ENCODE measurements at regions not wholly inside any gene's neighbourhood (a gene's known extent, or its start where the extent isn't known, plus 50 kb on each side); places are given as distances from the start of the nearest gene placed in this dataset.

DNA sequence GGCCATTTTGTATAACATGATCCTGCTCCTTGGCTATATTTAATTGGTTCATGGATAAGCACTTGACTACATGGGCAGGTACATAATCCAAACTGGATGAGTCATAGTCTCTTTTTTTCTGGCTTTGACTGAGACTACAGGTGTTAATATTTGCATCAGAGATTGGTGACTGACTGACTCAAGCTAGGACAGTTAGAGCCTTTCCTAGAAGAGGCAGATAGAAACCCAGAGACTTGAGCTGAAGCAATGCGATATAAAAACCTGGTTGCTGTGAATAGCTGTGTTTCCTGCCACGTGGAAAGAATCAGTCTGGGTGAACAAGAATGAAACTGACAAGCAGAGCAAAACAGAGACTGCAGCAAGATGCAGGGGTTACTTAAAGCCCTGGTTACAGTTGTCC is 81.0 kb downstream of the SAMD9 start:
- H3K9me3 ChIP-seq = peaks cover 0 to 8% (median 5%) of the 10 kb centered on the region in 4 donors
- H3K4me3 ChIP-seq = no peak overlapping the region
- TF ChIP-seq CTCF (IDR thresholded peaks at IDR 0.05) = no peak
- no peak for TF ChIP-seq EP300 (IDR thresholded peaks at IDR 0.05)
- intact Hi-C loops (cut with DNase I; ENCODE audit: low total_unique reads) = no loop called here
- H3K27ac ChIP-seq = no peak overlapping the region
- H3K4me1 ChIP-seq = peaks cover 0 to 7% (median 3%) of the 10 kb centered on the region in 4 donors
- DNase-seq = no peak
- H3K36me3 ChIP-seq = no peaks in the 10 kb centered on the region
- 35 to 56% (median 41%) methylated on average over 2 of the region's 2 CpGs for WGBS, 5 donors
- no peaks in the 10 kb centered on the region for H3K27me3 ChIP-seq

DNA sequence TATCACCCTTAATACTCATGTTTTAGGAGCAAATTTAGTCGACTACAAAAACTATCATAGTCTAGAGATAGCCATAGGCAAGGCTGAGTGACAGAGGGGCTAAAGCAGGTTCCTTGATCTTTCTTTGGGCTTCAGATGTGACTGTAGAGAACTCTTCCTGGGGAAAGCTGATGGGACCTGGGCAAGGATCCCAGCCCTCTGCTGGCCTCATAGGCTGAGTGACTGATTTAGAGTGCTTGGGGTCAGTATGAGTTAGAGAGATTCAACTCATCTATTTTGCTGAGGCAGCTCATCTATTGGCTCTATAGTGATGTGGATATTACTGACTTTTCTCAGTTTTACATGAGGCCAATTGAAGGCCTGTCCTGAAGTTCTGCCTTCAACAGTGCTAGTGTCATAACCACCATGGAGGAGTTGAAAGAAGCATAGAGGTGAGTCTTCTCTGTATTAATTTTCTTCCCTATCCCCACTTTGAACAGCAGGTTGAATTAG is 81.6 kb downstream of the SAMD9 start:
- no peak for TF ChIP-seq POLR2AphosphoS5 (IDR thresholded peaks at IDR 0.05)
- TF ChIP-seq CTCF (IDR thresholded peaks at IDR 0.05) = no peak
- no peak for TF ChIP-seq POLR2A (IDR thresholded peaks at IDR 0.05)
- no peak for TF ChIP-seq EP300 (IDR thresholded peaks at IDR 0.05)

GRCh38 chr7:93031795-93032194 is 86.0 kb downstream of the SAMD9 start:
- no peak overlapping the region for H3K4me3 ChIP-seq
- DNase-seq = no peak
- TF ChIP-seq POLR2A (IDR thresholded peaks at IDR 0.05) (no peak), POLR2AphosphoS5 (IDR thresholded peaks at IDR 0.05) (no peak), CTCF (IDR thresholded peaks at IDR 0.05) (no peak), EP300 (IDR thresholded peaks at IDR 0.05) (no peak)
- H3K27me3 ChIP-seq = no peaks in the 10 kb centered on the region
- H3K36me3 ChIP-seq = no peaks in the 10 kb centered on the region
- no peak overlapping the region for H3K27ac ChIP-seq
- intact Hi-C loops (cut with DNase I; ENCODE audit: low total_unique reads) = no loop called here
- H3K9me3 ChIP-seq = peaks cover 0 to 13% (median 7%) of the 10 kb centered on the region in 4 donors
- no peaks in the 10 kb centered on the region for H3K4me1 ChIP-seq

More for the DNA sequence above, 81.6 kb downstream of the SAMD9 start:
- Histone ChIP-seq H3K4me1 (peaks cover 0 to 7% (median 3%) of the 10 kb centered on the region in 4 donors), H3K4me3 (no peak overlapping the region), H3K27ac (no peak overlapping the region), H3K9me3 (peaks cover 0 to 13% (median 7%) of the 10 kb centered on the region in 4 donors), H3K27me3 (no peaks in the 10 kb centered on the region), H3K36me3 (no peaks in the 10 kb centered on the region)
- 64 to 83% (median 77%) methylated on average over 1 of the region's 1 CpG for WGBS, 5 donors
- no peak for DNase-seq
- intact Hi-C loops (cut with DNase I; ENCODE audit: low total_unique reads) = no loop called here

- intact Hi-C loops (cut with DNase I; ENCODE audit: low total_unique reads) = no loop called here
- Histone ChIP-seq H3K27ac (no peak overlapping the region), H3K4me3 (no peak overlapping the region), H3K4me1 (no peaks in the 10 kb centered on the region), H3K27me3 (no peaks in the 10 kb centered on the region), H3K36me3 (no peaks in the 10 kb centered on the region), H3K9me3 (peaks cover 0 to 13% (median 7%) of the 10 kb centered on the region in 4 donors)
- TF ChIP-seq POLR2AphosphoS5 (IDR thresholded peaks at IDR 0.05) (no peak), POLR2A (IDR thresholded peaks at IDR 0.05) (no peak), EP300 (IDR thresholded peaks at IDR 0.05) (no peak), CTCF (IDR thresholded peaks at IDR 0.05) (no peak)
- no peak for DNase-seq
Measured at GRCh38 chr7:93030605-93031225, 87.1 kb downstream of the SAMD9 start.

All from stomach (tissue), 8 donors.